ENCODE measurements at regions not wholly inside any gene's neighbourhood (a gene's known extent, or its start where the extent isn't known, plus 50 kb on each side); places are given as distances from the start of the nearest gene placed in this dataset.
A peak's percentile ranks its signal among the peaks of the same experiment; 100 is the strongest.
"Not testable (repeated sequence)": the region's sequence is repeated elsewhere in the genome, so short reads cannot be mapped to it uniquely, and the experiment has no call there.

DNA sequence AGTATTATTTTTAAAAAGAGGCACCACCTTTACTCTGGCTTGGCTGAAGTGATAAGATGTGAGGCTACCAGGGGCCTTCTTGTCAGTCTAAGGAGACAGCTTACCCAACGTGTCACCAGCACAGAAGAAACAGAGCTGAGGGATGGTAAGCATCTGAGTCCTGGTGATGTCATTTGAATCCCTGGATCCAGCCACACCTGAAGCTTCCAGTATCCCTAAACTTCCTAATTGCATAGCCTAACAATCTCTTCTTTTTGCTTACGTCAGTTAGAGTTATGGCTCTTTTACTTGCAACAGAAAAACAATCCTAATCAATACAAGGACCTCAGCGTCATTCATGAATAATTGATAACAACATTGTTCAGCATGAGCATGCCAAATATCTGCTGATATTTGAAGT lies 436.6 kb downstream of the SHISA9 start:
- DNase-seq: no peak

DNA sequence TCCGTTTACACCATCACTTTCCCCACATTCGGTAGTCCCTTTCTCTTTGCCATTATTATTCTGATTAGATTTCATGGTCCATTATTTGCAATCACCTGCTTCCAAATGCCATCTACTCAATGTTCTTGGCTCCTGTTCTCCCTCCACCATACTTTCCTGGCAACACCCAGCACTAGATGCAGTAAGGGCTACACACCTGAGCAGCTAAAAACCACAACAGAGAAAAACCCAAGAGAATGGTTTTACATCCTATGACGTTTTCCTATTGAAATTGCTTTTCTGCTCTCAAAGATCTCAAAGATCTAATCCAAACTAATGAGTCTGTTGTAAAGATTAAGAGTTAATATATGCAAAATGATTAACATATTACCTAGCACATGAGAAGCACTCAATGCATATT lies 441.3 kb downstream of the SHISA9 start:
- no peak for DNase-seq

DNA sequence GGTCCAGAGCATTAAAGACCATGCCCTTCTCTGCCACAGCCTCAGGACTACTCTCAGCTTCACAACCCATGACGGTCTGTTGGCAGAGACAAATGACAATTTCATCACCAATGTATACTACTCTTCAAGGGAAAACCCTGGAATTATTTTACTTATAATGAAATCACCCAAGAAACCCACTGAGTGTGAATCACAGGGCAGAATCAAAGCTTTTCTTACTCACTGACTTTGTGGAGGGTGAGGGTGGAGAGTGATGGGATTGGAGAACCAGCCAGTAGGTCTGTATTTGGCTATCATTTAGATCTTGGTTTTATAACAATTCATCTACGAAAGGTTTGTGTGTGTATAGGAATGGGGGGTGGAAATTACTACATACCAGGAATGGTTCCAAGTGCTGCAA lies 442.6 kb downstream of the SHISA9 start:
- DNase-seq: no peak

DNA sequence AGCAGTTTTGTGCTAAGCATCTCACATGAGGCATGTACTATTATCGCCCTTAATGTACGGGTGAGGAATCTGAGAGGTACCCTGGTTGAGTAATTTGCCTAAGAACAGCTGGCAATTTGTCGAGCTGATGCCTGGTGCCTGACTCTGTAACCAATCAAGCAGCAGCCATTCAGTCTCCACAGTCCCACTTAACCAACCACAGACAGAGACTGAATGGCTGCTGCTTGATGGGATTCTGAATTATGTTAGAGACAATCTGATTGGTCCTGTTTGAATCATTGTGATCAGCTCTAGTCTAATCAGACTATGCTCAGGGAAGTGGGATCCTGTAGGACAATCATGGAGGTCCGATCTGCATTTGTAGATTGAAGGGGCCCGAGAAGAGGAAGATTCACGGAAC lies 447.0 kb downstream of the SHISA9 start:
- DNase-seq: no peak

DNA sequence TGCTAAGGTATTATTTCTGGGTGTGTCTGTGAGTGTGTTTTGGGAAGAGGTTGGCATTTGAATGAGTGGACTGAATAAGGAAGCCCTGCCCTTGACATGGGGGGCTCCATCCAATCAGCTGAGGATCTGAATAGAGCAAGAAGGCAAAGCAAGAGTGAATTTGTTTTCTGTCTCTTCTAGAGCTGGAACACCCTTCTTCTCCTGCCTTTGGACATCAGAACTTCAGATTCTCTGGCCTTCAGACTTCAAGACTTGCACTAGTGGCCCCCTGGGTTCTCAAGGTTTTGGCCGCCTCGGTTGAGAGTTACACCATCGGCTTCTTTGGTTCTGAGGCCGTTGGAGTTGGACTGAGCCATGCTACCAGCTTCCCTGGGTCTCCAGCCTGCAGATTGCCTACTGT lies 448.6 kb downstream of the SHISA9 start:
- DNase-seq: no peak

DNA sequence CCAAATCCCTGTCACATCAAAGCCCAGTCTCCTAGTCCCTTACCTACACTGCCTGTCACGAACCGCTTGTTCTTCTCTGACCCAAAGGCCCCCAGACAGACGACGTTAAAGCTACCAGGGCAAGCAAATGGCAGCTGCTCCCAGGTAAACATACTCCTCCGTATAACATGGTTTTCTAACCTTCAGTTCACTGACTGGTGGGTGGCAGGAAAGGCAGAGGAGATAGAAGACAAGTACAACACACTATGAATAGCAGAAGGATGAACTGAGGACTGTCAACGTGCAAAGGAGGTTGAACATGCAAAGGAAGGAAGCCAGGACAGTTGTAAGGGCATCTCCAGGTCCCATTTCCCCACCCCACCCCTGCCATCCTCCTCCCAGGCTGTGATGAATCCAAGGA lies 449.8 kb downstream of the SHISA9 start:
- DNase-seq: no peak

DNA sequence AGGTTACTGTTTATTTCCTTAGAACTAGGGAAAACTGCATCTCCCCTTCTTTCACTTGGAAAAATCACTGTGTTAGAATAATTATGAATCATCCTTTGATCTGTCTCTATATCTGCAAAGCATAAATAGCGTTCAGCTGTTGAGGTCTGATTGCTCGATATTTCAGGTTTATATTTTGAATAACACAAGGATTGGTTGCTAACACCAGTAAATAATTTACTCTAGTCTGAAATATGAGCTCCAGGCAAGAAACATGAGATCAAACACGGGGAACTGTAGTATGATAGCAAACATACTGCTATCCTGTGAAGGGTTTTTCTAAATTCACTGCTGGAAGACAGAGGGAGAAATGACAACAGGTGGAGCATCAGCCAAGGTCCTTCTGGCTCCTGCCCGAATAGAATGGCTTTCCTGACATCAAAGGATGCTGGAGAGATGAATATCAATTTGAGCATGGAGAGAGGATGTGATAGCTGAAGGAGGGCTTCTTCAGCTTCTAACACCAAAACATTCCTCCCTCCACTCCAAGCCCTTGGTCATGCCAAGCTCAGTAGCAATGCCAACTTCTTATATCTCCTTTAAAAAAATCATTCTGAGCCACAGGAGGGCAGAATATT lies 450.3 kb downstream of the SHISA9 start:
- DNase-seq: no peak

DNA sequence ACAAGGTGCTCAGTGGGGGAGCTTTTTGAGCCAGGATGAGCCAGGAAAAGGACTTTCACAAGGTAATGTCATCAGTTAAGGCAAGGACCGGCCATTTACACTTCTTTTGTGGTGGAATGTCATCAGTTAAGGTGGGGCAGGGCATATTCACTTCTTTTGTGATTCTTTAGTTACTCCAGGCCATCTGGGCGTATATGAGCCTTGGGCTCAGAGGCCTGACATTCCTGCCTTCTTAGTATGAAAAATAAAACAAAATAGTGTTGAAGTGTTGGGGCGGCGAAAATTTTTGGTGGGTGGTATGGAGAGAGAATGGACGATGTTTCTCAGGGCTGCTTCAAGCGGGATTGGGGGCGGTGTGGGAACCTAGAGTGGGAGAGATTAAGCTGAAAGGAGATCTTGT lies 451.4 kb downstream of the SHISA9 start:
- not testable (repeated sequence) for DNase-seq

DNA sequence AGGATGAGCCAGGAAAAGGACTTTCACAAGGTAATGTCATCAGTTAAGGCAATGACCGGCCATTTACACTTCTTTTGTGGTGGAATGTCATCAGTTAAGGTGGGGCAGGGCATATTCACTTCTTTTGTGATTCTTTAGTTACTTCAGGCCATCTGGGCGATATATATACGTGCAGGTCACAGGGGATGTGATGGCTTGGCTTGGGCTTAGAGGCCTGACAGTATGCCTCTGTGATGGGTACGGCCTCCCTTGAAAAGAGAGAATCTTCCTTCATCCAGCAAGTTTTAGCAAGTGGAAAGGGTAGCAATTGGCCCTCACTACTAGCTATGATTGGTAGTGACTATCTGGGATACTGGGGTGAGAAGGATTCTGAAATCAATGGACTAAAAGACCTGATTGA lies 456.4 kb downstream of the SHISA9 start:
- not testable (repeated sequence) for DNase-seq

DNA sequence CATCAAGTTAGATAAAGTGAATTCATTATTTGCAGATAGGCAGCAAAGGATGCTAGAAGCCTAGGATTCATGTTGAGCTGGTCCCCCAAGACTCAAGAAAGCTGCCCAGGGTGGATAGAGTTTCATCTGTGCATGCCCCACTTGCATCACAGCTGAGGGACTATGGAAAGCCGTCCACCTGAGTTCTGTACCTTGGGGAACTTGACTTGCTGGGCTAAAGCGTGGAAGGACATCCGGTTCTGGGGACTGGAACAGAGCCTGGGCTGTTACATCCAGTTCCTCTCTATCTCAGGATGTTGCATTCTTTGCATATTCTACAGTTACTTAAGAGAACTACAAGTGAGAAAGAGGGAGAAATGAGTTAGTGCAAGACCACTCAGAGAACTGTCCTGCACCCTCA lies 458.4 kb downstream of the SHISA9 start:
- no peak for DNase-seq

DNA sequence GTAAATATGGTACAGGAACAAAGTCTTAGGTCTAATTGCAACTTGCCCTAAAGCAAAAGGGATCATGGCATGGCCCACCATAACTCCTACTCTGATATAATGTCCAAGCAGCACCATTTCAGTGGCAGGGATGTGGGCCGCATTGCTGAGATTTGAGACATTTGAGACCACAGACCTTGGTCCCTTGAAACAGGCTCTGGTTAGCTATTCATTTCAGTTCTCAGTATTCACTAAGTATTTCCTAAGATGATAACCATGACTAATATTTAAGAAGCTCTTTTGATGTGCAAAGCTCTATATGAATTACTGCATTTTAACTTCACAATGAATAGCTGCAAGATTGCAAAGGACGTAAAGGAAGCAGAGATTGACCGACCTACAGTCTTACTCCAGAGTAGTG lies 471.0 kb downstream of the SHISA9 start:
- DNase-seq: no peak

DNA sequence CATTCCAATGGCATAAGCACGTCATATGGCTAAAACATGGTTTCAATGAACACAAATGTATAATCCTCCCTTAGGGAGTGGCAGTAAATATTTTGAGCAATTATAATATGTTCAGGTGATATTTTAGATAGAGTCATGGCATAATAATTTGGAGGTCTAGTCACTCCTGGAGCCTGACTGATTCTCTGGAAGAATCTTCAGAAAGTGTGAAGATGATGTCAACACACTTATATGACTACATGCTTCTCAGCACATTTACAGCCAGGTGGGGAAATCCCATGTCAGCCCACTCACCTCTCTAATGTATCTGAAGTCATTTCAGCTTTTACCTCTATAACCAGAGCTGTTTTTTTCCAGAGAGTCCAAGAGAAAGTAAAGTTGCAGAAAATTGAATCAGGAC lies 474.8 kb downstream of the SHISA9 start:
- DNase-seq: no peak

DNA sequence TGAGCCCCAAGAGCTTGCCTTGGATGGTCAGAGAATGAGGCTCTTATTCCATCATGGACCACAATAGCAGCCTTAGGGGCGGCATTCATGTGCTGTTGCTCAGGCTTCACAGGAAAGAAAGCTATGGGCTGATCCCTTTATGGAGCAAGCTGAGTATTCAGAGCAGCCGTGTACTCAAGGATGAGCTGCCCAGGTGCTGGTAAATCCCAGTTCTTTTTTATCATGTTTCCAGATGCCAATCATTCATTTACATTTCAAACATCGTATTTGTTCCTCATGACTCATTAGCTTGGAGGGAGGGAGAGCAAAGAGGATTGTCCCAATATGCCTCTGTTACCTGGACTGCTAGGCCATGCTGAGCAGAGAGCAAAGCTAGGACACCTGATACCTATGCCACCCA lies 475.7 kb downstream of the SHISA9 start:
- DNase-seq: no peak

DNA sequence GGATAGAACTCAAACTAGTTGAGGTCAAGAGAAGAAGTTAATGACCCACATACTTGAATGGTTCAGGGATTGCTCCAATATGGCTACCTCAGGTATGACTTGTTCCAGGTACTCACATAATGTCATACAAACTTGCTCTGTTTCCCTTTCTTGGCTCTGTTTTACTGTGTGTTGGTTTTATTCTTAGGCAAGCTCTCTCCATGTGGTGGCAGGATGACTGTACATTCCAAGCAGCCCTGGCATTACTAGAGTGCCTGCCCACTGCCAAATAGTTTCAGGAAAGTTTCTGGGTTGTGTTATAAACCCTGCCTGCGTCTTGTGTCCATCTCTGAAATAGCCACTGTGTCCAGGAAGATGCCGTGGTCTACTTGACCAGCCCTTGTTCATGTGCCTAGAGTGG lies 476.8 kb downstream of the SHISA9 start:
- no peak for DNase-seq

DNA sequence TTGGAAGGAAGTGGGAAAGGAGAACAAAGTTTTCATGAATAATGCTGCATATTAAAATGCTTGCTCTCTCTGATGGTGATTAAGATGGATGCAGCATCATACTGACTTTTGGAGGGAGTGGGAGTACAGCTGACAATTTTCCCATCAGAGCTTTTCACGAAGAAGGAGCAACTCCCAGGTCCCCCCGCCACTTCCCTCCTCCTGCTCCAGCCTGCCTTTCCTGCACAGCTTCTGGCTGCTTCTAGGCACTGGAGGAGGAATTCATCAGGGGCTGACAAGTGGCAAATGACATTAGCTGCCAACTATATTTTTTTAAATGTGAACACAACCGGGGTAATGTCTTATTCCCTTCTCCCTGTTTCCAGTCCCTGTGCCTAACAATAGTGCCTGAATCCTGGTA lies 477.9 kb downstream of the SHISA9 start:
- no peak for DNase-seq

DNA sequence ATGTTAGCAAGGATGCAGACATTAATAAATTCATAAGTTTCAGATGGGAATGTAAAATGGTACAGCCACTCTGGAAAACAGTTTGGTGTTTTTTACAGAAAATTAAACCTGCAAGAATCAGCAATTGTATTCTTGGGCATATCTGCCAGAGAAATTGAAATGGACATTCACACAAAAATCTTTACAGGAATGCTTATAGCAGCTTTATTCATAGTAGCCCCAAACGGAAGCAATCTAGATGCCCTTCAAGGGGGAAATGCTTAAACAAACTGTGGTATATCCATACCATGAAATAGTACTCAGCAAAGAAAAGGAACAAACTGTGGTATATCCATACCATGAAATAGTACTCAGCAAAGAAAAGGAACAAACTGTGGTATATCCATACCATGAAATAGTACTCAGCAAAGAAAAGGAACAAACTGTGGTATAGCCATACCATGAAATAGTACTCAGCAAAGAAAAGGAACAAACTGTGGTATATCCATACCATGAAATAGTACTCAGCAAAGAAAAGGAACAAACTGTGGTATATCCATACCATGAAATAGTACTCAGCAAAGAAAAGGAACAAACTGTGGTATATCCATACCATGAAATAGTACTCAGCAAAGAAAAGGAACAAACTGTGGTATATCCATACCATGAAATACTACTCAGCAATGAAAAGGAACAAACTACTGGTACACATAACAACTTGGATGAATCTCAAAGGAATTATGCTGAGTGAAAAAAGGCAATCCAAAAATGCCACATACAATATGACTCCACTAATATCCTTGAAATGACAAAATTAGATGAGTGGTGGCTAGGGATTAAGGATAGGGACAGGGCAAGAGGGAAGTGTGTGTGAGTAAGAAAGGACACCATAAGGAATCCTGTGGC lies 484.0 kb downstream of the SHISA9 start:
- not testable (repeated sequence) for DNase-seq

DNA sequence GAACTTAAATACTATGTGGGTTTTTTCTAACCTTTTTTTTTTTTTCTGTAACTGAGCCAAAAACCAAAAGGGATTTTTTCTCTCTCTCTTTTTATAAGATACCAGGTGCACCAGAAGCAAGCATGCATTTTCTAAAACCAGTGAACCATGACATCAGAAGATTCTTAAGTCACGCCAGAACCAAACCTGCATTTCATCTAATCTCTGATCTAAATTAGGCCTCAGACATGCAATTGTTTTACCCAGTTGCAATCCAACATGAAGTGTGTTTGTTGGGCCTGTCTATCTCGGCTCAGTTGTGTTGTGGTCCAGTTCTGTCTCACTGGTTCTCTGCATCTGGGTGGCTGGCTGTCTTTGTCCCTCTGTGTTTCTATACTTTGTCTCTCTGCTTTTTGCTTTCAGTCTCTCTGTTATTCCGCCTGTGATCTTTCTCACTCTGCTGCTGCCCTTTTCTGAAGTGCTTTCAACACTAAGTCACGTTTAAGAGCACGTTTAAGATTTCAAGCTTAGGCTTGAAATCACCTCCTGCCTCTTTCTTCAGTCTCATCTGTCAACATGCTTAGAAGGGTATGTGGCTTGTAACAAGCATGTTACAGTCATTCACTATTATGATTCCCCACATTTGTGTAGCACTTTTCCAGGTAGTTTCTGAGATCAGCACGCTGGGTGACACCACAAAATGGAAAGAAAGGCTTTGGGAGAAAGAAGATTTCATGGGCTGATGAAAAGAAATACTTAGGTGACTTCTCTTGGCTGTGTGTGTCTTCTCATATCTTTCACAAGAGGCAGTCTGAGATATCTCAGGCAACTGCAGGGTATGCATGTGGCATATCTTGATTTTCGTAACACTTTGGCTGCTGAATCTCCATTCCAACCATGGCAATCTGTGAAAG lies 488.9 kb downstream of the SHISA9 start:
- DNase-seq: peak; percentile 85

DNA sequence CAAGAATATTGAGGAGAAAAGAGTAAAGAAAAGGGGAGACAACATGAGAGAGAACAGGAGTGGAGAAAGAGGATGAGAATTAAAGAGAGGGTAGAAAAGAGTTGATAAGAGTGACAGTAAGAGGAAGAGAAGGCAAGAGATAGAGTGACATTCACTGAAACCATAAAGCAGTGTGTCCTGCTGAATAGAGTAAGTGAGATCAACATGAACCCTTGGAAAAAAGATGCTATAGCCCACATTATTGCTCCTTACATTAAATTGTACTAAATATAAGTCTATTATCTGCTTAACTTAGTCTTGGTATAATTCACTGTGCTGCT lies 489.5 kb downstream of the SHISA9 start:
- DNase-seq: no peak

DNA sequence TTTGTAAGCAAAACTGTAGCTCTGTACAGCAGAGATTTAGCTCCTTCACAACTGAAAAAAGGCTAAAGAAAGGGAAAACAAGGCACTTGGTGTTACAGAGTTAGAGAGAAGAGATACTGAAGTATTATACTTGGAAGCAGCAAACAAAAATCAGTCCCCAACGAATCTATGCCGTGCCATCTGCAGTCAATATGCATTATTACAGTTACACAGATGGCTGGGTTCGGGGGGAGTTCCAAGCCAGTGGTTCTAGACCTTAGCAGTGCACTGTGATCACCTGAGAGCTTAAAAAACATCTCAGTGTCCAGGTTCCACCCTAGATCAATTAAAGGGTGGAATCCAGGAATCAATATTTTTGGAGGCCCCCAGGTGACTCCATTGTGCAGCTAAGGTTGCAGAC lies 489.9 kb downstream of the SHISA9 start:
- DNase-seq: no peak

DNA sequence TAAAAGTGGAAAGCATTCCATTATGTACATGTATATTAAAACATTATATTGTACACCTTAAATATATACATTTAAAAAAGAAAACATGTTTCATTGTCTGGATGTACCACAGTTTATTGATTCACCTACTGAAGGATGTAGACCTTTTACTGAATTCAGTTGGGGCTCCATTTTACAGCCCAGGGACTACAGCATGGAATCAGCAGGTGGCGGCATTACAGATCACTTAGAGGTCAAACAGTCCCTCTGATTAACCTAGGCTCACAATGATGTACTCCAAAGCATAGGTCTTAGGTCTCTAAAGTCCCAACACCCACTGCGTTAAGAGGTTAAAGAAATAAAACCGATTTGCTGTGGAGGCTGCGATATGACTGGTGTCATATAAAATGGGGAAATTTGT lies 490.9 kb downstream of the SHISA9 start:
- DNase-seq: no peak

DNA sequence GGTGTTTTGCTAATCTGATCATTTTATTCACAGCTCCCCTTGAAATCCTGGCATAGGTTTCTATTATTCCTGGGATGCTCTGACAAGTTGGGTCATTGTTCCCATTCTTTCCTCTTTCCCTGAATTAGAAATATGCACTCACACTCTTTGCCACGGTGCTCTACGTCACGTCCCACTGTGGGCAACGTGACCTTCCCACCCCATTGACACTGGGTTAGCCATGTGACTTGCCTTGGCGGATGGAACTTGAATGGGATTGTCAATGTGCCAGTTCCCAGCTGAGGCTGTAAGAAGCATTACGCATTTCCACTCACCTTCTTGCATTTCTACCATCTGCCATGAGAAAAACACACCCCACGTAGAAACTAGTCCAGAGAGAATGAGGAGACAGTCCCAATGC lies 492.4 kb downstream of the SHISA9 start:
- DNase-seq: no peak

DNA sequence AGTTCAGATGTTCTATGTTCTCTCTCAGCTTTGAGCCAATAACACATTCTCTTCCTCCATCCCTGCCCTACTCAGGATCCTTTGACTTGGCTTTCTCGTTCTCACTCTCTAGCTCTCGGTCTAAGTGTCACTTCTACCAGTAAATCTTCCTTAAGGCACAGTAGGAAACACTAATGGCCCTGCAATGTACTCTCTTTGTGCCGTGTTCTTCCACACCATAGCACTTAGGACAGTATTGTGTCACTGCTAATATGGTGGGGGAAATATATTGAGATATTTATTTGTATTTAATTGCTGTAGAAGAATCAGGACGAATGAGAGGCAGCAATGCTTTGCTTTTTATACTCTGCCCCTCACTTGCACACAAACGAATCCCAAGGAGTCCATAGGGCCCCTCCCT lies 493.1 kb downstream of the SHISA9 start:
- DNase-seq: no peak

DNA sequence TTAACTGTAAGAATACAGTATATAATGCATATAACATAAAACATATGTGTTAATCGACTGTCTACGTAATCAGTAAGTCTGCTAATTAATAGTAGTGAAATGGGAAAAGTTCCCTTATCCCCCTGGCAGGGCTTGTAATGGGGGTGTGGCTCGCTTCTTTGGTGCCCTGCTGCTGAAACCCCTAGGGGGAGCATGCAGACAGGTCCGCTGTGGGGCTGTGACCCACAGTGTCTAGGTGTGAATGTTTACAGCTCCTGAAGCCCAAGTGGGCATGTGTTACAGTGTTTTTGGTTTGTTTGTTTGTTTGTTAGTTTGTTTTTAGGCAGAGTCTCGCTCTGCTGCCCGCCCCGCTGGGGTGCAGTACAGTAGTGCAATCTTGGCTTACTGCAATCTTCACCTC lies 495.7 kb downstream of the SHISA9 start:
- no peak for DNase-seq

DNA sequence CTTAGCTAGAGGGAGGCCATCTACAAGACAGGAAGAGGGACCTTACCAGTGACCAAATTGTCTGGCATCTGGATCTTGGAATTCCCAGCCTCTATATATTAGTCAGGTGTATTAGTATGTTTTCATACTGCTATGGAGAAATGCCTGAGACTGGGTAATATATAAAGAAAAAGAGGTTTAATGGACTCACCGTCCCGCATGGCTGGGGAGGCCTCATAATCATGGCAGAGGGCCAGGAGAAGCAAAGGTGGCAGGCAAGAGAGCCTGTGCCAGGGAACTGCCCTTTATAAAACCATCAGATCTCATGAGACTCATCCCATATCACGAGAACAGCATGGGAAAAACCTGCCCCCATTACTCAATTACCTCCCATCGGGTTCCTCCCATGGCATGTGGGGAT lies 500.2 kb downstream of the SHISA9 start:
- no peak for DNase-seq
